MM.1S (cell line): ENCODE measurements at regions not wholly inside any gene's neighbourhood (a gene's known extent, or its start where the extent isn't known, plus 50 kb on each side); places are given as distances from the start of the nearest gene placed in this dataset.
A peak's percentile ranks its signal among the peaks of the same experiment; 100 is the strongest.

Experiments used
- DNase-seq: peaks from one replicate; pipeline ENCODE4 v3.0.0-alpha.2; 2015
- H2AFZ ChIP-seq: fragments of 300-600 bp; sonication (generic); 2 replicates; pipeline ENCODE4 v1.6.0; 2016; ENCODE audit warnings: antibody characterized with exemption, low read length
- H3F3A ChIP-seq: fragments of 300-600 bp; sonication (generic); 2 replicates; pipeline ENCODE4 v1.6.1; 2016; ENCODE audit warnings: mild to moderate bottlenecking, antibody characterized with exemption, low read length, moderate library complexity, mixed read lengths; ENCODE audit not compliant: insufficient read depth
- H3K27ac ChIP-seq: fragments of 300-600 bp; sonication (generic); 2 replicates; pipeline ENCODE4 v1.5.1; 2016; ENCODE audit warnings: mild to moderate bottlenecking, low read length
- H3K27me3 ChIP-seq: fragments of 300-600 bp; sonication (generic); replicated peaks from 2 replicates; pipeline ENCODE4 v1.6.0; 2016; ENCODE audit warnings: low read length; ENCODE audit not compliant: insufficient read depth
- H3K36me3 ChIP-seq: fragments of 300-600 bp; sonication (generic); replicated peaks from 2 replicates; pipeline ENCODE4 v1.6.1; 2016; ENCODE audit warnings: mild to moderate bottlenecking, low read length, mixed read lengths; ENCODE audit not compliant: insufficient read depth
- H3K4me1 ChIP-seq: fragments of 300-600 bp; sonication (generic); 2 replicates; pipeline ENCODE4 v1.6.1; 2016; ENCODE audit warnings: low read length, mixed read lengths
- H3K4me2 ChIP-seq: fragments of 300-600 bp; sonication (generic); 2 replicates; pipeline ENCODE4 v1.6.0; 2016; ENCODE audit warnings: low read depth, low read length
- H3K4me3 ChIP-seq: fragments of 300-600 bp; sonication (generic); 2 replicates; pipeline ENCODE4 v1.5.1; 2016; ENCODE audit warnings: low read length, mixed read lengths
- H3K79me2 ChIP-seq: fragments of 300-600 bp; sonication (generic); 2 replicates; pipeline ENCODE4 v1.6.1; 2016; ENCODE audit warnings: mixed run types, low read length, mixed read lengths
- H3K9ac ChIP-seq: fragments of 300-600 bp; sonication (generic); 2 replicates; pipeline ENCODE4 v1.6.1; 2016; ENCODE audit warnings: low read length, mixed read lengths
- H3K9me2 ChIP-seq: fragments of 300-600 bp; sonication (generic); replicated peaks from 2 replicates; pipeline ENCODE4 v1.6.1; 2016; ENCODE audit warnings: mild to moderate bottlenecking, low read length, mixed read lengths; ENCODE audit not compliant: insufficient read depth
- H3K9me3 ChIP-seq: fragments of 300-600 bp; sonication (generic); replicated peaks from 2 replicates; pipeline ENCODE4 v1.6.1; 2016; ENCODE audit warnings: mild to moderate bottlenecking, low read length, mixed read lengths; ENCODE audit not compliant: insufficient read depth
- H4K20me1 ChIP-seq: fragments of 300-600 bp; sonication (generic); 2 replicates; pipeline ENCODE4 v1.6.1; 2016; ENCODE audit warnings: mild to moderate bottlenecking, low read length, moderate library complexity, mixed read lengths; ENCODE audit not compliant: insufficient read depth
- CTCF ChIP-seq: fragments of 300-600 bp; sonication (generic); IDR thresholded peaks from 2 replicates; pipeline ENCODE4 v1.5.1; 2016; ENCODE audit warnings: antibody characterized with exemption, low read length, mixed read lengths
- EZH2 ChIP-seq: fragments of 300-600 bp; sonication (generic); optimal IDR thresholded peaks from 2 replicates; pipeline ENCODE3; 2017; ENCODE audit warnings: low read depth, mild to moderate bottlenecking, antibody characterized with exemption, low read length, mixed read lengths
- EZH2phosphoT487 ChIP-seq: fragments of 300-600 bp; sonication (generic); IDR thresholded peaks from 2 replicates; pipeline ENCODE4 v1.6.1; 2018; ENCODE audit warnings: antibody characterized with exemption, low read length

- Histone ChIP-seq H3F3A (0 out of 2 replicates have a peak, but pooled peaks cover 5% of the 10 kb centered on the region), H3K27me3 (no peaks in the 10 kb centered on the region), H3K36me3 (no peaks in the 10 kb centered on the region), H3K79me2 (no peaks in the 10 kb centered on the region), H4K20me1 (no peaks in the 10 kb centered on the region), H3K9me3 (no peaks in the 10 kb centered on the region), H3K4me2 (peak overlapping the region; percentile 17; the same call in 1 of the 2 replicates), H3K27ac (no peak overlapping the region), H3K9ac (no peak overlapping the region), H3K9me2 (no peaks in the 10 kb centered on the region), H3K4me1 (peaks cover 29% of the 10 kb centered on the region; the same call in 1 of the 2 replicates), H3K4me3 (no peak overlapping the region), H2AFZ (no peak overlapping the region)
- DNase-seq, result peak; percentile 46
- no peak for TF ChIP-seq EZH2phosphoT487
- no peak for TF ChIP-seq CTCF
- TF ChIP-seq EZH2, result no peak
These were observed 257.6 kb upstream of the CXXC4 start for GRCh38 chr4:104752337-104752736.

- Histone ChIP-seq H3K4me2 (no peak overlapping the region), H3K27me3 (no peaks in the 10 kb centered on the region), H3F3A (0 out of 2 replicates have a peak, but pooled peaks cover 5% of the 10 kb centered on the region), H3K4me1 (peaks cover 15% of the 10 kb centered on the region; the same call in 1 of the 2 replicates), H3K79me2 (no peaks in the 10 kb centered on the region), H3K9me2 (no peaks in the 10 kb centered on the region), H3K9ac (no peak overlapping the region), H2AFZ (no peak overlapping the region), H3K4me3 (no peak overlapping the region), H4K20me1 (no peaks in the 10 kb centered on the region), H3K9me3 (no peaks in the 10 kb centered on the region), H3K36me3 (no peaks in the 10 kb centered on the region), H3K27ac (no peak overlapping the region)
- no peak for TF ChIP-seq CTCF
- no peak for TF ChIP-seq EZH2
- no peak for TF ChIP-seq EZH2phosphoT487
- DNase-seq, result no peak
These were observed 262.1 kb upstream of the CXXC4 start for GRCh38 chr4:104756837-104757236.

GRCh38 chr4:104758574-104758973 is 263.9 kb upstream of the CXXC4 start:
- TF ChIP-seq CTCF, result no peak
- no peak for TF ChIP-seq EZH2
- no peak for TF ChIP-seq EZH2phosphoT487
- H3K27ac ChIP-seq, result no peak overlapping the region
- H3K27me3 ChIP-seq, result no peaks in the 10 kb centered on the region
- H3K4me1 ChIP-seq, result no peaks in the 10 kb centered on the region
- H3F3A ChIP-seq, result no peaks in the 10 kb centered on the region
- no peak overlapping the region for H2AFZ ChIP-seq
- H3K79me2 ChIP-seq, result no peaks in the 10 kb centered on the region
- no peaks in the 10 kb centered on the region for H3K9me2 ChIP-seq
- H3K9me3 ChIP-seq, result no peaks in the 10 kb centered on the region
- DNase-seq, result no peak
- H3K4me3 ChIP-seq, result no peak overlapping the region
- no peak overlapping the region for H3K9ac ChIP-seq
- no peak overlapping the region for H3K4me2 ChIP-seq
- no peaks in the 10 kb centered on the region for H4K20me1 ChIP-seq
- no peaks in the 10 kb centered on the region for H3K36me3 ChIP-seq
